HCT116 (cell line): ENCODE measurements at regions not wholly inside any gene's neighbourhood (a gene's known extent, or its start where the extent isn't known, plus 50 kb on each side); places are given as distances from the start of the nearest gene placed in this dataset.

Experiments
- CBX3 ChIP-seq: IDR thresholded peaks from 2 replicates; pipeline ENCODE4 v1.6.1; 2012; ENCODE audit warnings: low read depth
- EZH2phosphoT487 ChIP-seq: fragments of 200-600 bp; IDR thresholded peaks from 2 replicates; pipeline ENCODE4 v1.6.1; 2018; ENCODE audit warnings: antibody characterized with exemption, borderline replicate concordance
- POLR2A ChIP-seq: IDR thresholded peaks from 2 replicates; pipeline ENCODE4 v1.7.0; 2011; ENCODE audit warnings: borderline replicate concordance; ENCODE audit not compliant: insufficient read depth, insufficient read length; ENCODE audit errors: extremely low read depth
- RAD21 ChIP-seq: IDR thresholded peaks from 2 replicates; pipeline ENCODE4 v1.6.1; 2012; ENCODE audit warnings: low read depth, mild to moderate bottlenecking
- SRF ChIP-seq: IDR thresholded peaks from 2 replicates; pipeline ENCODE4 v1.6.1; 2012; ENCODE audit warnings: low read depth
- ZNF274 ChIP-seq: fragments of 200-500 bp; sonication (Bioruptor generic); IDR thresholded peaks from 2 replicates; pipeline ENCODE4 v1.6.1; 2014; ENCODE audit warnings: mild to moderate bottlenecking, low read depth, low read length, inconsistent platforms
- TF ChIP-seq, protein P1 (sequence below), 3 experiments: fragments of 200-600 bp in 1 of 3; sonication (generic) in 1 of 3; IDR thresholded peaks in 2 of 3; conservative IDR thresholded peaks in 1 of 3; 2 replicates each; pipeline ENCODE4 v1.5.1; 2012 to 2017; ENCODE audit warnings: low read depth in 2 of 3, low read length in 2 of 3, antibody characterized with exemption in 1 of 3, borderline replicate concordance in 1 of 3, control low read depth in 1 of 3, mild to moderate bottlenecking in 1 of 3, mixed read lengths in 1 of 3, mixed run types in 1 of 3, moderate library complexity in 1 of 3; ENCODE audit not compliant: insufficient read depth in 1 of 3
- TF ChIP-seq, protein P2 (sequence below): IDR thresholded peaks from 2 replicates; pipeline ENCODE4 v1.6.1; 2012
- TF ChIP-seq, protein P3 (sequence below): IDR thresholded peaks from 2 replicates; pipeline ENCODE4 v1.6.1; 2012
- TF ChIP-seq, protein P4 (sequence below): IDR thresholded peaks from 2 replicates; pipeline ENCODE4 v1.6.1; 2012; ENCODE audit warnings: low read depth

DNA sequence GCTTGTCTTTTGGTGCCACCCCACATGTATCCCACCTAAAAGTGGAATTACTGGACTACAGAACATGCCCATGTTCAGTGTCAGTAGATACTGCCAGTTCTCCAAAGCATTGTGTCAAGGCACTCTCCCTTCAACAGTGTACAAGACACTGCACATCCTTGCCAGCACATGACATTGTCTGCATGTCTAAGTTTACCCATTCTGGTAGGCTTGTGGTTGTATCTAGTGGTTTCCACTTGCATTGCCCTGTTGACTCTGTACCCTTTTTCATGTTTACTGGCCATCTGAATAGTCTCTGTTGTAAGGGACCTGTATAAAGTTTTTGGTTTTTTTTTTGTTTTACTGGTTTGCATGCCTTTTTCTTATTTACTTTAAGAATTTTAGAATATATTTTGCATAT, 222.4 kb upstream of the CNR1 start:
- TF ChIP-seq, protein P1, sequence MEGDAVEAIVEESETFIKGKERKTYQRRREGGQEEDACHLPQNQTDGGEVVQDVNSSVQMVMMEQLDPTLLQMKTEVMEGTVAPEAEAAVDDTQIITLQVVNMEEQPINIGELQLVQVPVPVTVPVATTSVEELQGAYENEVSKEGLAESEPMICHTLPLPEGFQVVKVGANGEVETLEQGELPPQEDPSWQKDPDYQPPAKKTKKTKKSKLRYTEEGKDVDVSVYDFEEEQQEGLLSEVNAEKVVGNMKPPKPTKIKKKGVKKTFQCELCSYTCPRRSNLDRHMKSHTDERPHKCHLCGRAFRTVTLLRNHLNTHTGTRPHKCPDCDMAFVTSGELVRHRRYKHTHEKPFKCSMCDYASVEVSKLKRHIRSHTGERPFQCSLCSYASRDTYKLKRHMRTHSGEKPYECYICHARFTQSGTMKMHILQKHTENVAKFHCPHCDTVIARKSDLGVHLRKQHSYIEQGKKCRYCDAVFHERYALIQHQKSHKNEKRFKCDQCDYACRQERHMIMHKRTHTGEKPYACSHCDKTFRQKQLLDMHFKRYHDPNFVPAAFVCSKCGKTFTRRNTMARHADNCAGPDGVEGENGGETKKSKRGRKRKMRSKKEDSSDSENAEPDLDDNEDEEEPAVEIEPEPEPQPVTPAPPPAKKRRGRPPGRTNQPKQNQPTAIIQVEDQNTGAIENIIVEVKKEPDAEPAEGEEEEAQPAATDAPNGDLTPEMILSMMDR (IDR thresholded peaks at IDR 0.05 in 2 of 3, conservative IDR thresholded peaks at IDR 0.05 in 1 of 3; ENCODE audit: borderline replicate concordance in 1 of 3, insufficient read depth in 1 of 3, low read depth in 2 of 3, low read length in 2 of 3): no peak
- TF ChIP-seq ZNF274 (no peak), CBX3 (no peak), SRF (no peak), POLR2A (no peak), EZH2phosphoT487 (no peak), RAD21 (no peak)
- TF ChIP-seq, protein P2, sequence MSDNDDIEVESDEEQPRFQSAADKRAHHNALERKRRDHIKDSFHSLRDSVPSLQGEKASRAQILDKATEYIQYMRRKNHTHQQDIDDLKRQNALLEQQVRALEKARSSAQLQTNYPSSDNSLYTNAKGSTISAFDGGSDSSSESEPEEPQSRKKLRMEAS: no peak
- TF ChIP-seq, protein P3, sequence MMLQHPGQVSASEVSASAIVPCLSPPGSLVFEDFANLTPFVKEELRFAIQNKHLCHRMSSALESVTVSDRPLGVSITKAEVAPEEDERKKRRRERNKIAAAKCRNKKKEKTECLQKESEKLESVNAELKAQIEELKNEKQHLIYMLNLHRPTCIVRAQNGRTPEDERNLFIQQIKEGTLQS: no peak
- TF ChIP-seq, protein P4, sequence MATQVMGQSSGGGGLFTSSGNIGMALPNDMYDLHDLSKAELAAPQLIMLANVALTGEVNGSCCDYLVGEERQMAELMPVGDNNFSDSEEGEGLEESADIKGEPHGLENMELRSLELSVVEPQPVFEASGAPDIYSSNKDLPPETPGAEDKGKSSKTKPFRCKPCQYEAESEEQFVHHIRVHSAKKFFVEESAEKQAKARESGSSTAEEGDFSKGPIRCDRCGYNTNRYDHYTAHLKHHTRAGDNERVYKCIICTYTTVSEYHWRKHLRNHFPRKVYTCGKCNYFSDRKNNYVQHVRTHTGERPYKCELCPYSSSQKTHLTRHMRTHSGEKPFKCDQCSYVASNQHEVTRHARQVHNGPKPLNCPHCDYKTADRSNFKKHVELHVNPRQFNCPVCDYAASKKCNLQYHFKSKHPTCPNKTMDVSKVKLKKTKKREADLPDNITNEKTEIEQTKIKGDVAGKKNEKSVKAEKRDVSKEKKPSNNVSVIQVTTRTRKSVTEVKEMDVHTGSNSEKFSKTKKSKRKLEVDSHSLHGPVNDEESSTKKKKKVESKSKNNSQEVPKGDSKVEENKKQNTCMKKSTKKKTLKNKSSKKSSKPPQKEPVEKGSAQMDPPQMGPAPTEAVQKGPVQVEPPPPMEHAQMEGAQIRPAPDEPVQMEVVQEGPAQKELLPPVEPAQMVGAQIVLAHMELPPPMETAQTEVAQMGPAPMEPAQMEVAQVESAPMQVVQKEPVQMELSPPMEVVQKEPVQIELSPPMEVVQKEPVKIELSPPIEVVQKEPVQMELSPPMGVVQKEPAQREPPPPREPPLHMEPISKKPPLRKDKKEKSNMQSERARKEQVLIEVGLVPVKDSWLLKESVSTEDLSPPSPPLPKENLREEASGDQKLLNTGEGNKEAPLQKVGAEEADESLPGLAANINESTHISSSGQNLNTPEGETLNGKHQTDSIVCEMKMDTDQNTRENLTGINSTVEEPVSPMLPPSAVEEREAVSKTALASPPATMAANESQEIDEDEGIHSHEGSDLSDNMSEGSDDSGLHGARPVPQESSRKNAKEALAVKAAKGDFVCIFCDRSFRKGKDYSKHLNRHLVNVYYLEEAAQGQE: no peak
